ENCODE measurements at regions not wholly inside any gene's neighbourhood (a gene's known extent, or its start where the extent isn't known, plus 50 kb on each side); places are given as distances from the start of the nearest gene placed in this dataset.

DNA sequence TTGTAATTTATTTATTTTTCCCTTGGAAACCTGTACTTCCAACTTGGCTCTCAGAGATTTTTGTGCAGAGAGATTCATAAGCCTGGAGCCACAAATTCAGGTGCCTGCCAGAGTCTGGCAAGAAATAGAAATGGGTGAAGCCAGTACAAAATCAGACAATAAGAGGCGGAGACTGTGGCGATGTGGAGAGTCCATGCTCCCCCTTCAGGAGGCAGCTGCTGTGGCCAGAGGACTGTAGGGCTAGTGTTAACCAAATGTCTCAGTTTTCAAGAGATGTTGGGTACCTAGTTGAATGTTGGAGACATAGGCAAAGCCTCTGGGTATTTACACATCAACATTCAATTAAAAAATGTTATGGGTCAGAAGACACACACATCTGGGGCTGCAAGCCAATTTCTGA is 208.6 kb downstream of the PSAT1 start:
- DNase-seq, result no peak

GRCh38 chr9:78507037-78507436 is 210.1 kb downstream of the PSAT1 start:
- no peak for DNase-seq

GRCh38 chr9:78510035-78510434 is 213.1 kb downstream of the PSAT1 start:
- no peak for DNase-seq

- DNase-seq, result no peak
Measured at GRCh38 chr9:78515108-78515507, 218.2 kb downstream of the PSAT1 start.

DNA sequence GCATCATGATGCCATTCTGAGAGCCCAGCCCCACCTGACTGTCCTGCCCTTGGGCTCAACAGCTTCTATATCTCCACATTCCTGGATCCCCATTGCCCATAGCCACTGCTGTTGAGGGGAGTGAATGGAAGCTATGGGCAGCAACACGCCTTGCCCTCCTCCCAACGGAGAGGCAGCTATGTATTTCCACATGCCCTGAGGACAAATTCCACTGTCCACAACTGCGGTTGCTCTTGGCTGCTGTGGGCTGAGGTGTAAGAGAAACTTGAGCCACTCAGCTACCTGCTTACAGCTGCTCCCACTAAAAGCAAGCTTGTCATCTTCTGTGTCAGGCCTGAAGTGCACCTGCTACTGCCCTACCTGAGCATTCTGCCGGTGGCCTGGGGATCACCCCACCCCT is 222.9 kb downstream of the PSAT1 start:
- DNase-seq, result no peak

DNA sequence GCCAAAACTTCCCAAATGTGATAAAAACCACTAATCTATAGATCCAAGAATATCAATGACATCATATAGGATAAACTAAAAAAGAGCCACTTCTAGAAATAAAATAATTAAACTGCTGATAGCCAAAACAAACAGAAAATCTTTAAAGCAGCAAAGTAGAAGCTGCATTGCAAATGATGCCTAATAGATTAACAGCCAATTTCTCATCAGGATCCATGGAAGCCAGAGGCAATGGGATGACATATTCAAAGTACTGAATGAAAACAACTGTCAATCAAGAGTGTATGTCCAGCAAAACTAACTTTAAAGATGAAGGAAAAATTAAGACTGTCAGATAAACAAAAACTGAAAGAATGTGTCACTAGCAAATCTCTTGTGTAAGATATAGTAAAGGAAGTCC is 224.8 kb downstream of the PSAT1 start:
- no peak for DNase-seq

GRCh38 chr9:78525986-78526560 is 229.1 kb downstream of the PSAT1 start:
- no peak for DNase-seq

DNA sequence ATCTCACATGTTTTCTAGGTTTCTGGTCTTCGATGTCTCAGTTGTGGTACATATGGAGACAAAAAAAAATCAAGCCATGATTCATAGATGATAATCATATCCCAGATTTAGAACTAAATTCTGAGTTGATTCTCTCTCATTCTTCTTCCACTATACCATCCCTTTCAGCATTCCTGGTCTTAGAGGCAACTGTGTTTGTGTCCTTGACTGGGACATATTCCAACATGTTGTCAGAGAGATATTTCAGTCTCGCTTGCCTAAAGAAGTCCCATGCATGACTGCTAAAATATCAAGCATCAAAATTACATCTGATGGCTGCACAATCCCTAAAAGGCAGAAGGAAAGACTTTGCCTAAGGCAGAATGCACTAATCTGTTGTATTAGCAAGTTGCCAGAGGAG is 236.6 kb downstream of the PSAT1 start:
- DNase-seq, result no peak

DNA sequence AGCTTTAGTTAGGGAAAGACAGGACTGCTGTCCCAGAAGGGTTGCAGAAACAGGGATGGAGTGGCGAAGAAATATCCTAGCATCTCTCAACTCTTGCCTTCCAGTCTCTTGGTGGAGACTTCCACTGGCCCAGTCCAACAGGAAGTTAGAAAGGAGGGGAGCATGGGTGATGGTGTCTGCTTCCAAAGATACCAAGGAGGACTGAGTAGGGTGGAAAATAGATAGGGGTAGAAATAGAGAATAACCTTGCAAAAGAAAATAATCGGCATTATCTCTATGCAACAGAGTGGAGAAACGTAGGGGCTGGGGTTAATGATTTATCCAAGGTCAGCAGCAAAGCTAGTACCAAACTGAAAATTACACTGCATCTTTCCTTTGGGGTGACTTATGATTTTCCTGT is 242.3 kb downstream of the PSAT1 start:
- DNase-seq, result no peak

- no peak for DNase-seq
Measured at GRCh38 chr9:78539904-78540303, 243.0 kb downstream of the PSAT1 start.

DNA sequence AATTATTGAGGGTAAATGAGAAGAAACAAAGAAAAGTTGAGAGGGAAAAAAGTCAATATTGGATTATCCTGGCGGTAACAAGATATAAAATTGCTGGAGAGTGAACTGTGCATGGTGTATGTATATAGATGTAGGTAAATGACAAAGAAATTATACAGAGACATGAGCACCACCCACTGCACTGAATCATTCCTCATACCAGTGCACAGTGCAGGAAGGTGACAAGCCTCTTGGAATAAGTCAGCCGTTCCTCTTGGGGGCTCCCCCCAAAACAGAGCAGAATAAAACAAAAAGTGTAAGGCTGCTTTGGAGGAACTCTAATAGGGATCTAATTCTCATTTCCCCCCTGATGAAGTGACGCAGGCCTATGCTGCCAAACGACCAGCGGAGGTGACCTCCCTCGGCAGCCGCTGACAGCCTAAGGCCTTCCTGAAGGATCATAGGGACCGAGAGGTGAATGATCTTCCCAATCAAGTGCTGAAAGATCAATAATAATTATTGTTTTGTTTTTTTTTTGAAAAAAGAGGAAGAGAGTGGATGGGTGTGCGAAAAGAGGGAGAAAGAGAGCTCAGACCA is 245.0 kb downstream of the PSAT1 start:
- DNase-seq, result no peak

- DNase-seq, result no peak
Measured at GRCh38 chr9:78542491-78543181, 245.7 kb downstream of the PSAT1 start.

DNA sequence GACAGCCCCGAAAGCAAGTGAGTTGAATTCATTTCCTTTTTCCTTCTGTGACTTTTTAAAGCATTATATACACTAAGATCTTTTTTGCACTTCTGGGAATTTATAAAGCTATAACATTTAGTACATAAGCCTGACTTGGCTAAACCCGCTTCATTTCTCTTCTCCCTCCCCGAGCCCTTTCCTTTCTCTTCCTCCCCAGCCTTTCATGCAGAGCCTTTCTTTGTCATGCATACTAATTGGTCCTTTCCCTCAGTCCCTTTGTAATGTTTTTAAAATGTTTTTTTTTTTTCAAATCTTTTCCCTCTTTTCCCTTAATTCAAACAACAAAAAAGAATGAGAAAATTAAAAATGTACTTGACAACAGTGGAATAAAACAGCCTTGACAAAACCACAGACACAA is 246.4 kb downstream of the PSAT1 start:
- no peak for DNase-seq

GRCh38 chr9:78544230-78544629 is 247.3 kb downstream of the PSAT1 start:
- no peak for DNase-seq

DNA sequence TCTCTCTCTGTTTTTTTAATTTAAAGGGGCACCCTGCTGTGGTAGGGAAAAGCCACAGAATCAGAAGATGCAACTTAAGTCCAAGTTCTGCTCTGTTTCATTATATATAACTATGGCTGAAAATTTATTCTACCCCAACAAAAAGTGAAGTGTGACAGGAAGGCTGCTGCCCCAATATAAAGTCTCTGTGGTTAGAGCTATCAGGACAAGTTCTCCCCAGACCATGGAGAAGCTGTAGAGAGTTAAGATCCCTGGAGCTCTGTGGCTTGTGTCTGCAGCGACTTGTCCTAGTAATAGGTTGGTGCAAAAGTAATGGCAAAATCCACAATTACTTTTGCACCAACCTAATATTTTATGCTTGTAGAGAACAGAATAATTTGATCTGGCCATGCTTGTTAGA is 250.9 kb downstream of the PSAT1 start:
- no peak for DNase-seq

DNA sequence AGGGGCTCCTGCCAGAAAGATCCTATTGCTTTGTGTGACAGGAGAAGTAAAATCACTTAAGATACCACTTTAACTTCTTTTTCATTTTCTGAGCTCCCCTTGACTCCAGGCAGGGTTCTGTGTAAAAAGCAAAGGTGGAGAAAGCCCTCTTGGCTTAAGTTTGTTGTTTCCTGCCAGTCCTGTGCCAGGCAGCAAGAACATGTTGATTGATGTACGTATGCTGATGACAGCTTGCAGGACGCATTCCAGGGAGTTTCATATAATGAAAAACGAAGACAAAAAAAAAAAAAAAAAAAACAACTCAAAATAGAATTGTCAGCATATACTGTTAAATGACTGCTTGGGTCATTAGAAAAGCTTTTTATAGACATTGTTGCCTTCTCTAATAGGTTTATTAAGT is 251.7 kb downstream of the PSAT1 start:
- DNase-seq, result no peak

DNA sequence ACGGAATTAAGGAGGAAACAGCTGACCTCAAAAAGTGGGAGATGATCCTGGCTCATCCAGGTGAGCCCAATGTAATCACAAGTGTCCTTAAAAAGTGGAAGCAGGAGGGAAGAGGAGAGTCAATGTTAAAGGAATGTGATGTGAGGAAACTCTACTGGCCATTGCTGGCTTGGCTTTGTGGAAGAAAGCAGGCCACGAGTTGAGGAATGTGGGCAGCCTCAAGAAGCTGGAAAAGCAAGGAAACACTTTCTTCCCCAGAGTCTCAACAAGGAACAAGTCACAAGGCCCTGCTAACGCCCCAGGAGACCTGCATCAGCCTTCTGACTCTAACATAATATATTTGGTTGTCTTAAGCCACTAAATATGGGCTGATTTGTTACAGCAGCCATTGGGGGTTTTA is 252.8 kb downstream of the PSAT1 start:
- DNase-seq, result no peak

- no peak for DNase-seq
Measured at GRCh38 chr9:78552802-78553201, 255.9 kb downstream of the PSAT1 start.

DNA sequence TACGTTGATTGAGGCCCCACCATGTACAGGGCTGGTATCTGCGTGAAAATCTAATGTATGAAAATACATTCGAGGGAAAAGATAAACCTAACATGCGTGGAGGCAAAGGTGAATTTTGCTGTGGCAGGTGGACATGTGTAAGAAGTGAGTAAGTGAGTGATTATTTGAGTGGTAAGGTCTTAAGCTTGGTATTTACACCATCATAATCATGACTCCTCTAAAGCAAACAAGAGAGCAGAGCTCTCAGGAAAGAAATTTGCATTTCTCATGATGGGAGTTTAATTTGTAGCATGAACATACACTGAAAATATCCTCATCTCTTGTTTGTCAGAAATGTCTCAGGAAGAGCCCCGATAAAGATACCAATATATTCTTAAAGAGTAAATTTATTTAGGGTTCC is 260.6 kb downstream of the PSAT1 start:
- DNase-seq, result no peak

DNA sequence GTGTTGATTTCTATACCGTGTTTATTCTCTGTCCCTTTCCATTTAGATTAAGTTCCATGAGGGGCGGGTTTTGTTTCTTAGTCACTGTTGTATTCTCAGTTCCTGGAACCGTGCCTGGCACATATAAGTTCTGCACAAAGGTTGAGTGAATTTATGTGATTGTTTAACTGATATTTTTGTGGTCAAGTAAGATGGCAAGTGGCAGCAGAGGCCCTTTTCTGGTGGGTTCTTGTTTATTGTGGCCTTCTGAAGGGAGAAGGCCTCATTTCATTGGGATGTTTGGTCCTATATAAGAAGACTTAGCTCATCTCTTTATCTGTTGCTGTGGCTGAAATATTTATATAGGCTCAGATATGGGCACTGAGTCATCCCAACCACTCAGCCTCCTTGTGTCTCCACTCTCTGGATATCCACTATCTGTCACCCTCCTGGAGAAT is 262.5 kb downstream of the PSAT1 start:
- DNase-seq, result no peak

- DNase-seq, result no peak
Measured at GRCh38 chr9:78562021-78562420, 265.1 kb downstream of the PSAT1 start.

DNA sequence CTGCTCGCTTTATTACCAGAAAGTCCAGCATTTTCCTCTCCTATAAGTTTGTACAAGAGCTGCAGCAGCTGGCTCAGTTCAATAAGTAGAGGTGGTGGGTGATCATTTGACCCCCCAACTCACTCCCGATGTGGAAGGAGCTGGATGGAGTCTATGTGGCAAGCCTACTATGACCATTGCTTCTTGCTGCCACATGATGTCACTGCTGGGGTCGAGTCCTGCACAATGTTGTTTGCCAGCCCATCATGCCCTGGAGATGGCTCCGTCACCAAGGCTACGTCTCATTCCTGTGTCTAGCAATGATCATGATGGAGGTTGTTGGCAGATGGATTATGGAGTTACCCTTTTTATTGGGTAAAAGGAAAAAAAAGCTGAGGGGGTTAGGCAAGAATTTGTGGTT is 266.3 kb downstream of the PSAT1 start:
- DNase-seq, result no peak

DNA sequence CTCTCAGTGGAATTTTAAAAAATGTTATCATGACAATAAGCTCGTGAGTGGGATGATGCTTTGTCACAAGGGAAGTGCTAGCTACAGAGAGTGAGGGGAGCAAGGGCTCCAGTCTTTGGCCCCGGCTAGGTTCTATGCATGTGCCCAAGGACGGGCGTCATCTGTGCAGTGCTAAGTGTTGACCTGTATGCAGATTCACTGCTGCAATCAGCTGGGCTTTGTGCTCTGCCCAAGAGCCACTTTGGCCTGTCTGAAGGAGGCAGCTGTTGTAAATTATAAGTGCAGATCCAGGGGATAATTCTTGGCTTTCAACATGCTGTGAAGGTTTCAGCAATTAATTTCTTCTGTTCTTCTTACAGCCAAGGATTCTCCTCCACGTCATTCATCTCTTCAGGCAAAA is 268.6 kb downstream of the PSAT1 start:
- DNase-seq, result no peak

DNA sequence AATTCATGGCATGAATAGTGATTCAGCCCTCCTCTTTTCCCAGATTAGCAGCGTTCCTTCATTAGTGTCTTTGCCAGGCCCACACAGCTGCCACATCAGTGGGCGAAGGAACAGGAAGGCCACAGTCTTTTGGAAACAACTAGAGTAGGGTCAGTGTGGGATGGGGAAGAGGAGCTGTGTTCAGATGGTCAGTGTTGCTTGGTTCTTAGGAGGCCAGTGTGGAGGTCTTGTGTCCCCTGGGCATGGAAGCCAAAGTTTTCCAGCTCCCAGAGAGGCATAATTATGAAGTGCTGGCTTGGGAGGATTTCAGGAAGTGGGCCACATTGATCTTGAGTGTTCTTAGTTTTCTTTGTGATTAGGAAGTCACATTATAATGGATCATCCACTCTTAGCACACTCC is 269.6 kb downstream of the PSAT1 start:
- DNase-seq, result no peak

Measured in activated CD4-positive, alpha-beta T cell treated with anti-CD3 and anti-CD28 coated beads, Interleukin-2, amount 50 U/mL, for 1 hour (primary cell).